ENCODE measurements at regions not wholly inside any gene's neighbourhood (a gene's known extent, or its start where the extent isn't known, plus 50 kb on each side); places are given as distances from the start of the nearest gene placed in this dataset.

- TF ChIP-seq FOXP2 (optimal IDR thresholded peaks at IDR 0.05; ENCODE audit: control extremely low read depth, extremely low read length, insufficient read depth) (no peak), POLR2AphosphoS5 (IDR thresholded peaks at IDR 0.05; ENCODE audit: borderline replicate concordance, low read depth, low read length) (no peak), EZH2 (IDR thresholded peaks at IDR 0.05) (no peak)
- Histone ChIP-seq H3K4me3 (no peak overlapping the region), H3K9ac (ENCODE audit: insufficient read length) (no peak overlapping the region), H3K9me3 (ENCODE audit: low read depth, low read length) (no peaks in the 10 kb centered on the region), H3K36me3 (ENCODE audit: insufficient read depth, low read length) (no peaks in the 10 kb centered on the region), H3K27ac (no peak overlapping the region)
- DNase-seq (ENCODE audit: low read depth, low spot score): no peak
Measured at GRCh38 chr16:79863128-79864031, 262.8 kb upstream of the MAF start.

GRCh38 chr16:79862601-79863000 is 262.1 kb upstream of the MAF start:
- H3K27ac ChIP-seq: no peak overlapping the region
- DNase-seq (ENCODE audit: low read depth, low spot score): no peak
- H3K9me3 ChIP-seq (ENCODE audit: low read depth, low read length): no peaks in the 10 kb centered on the region
- H3K36me3 ChIP-seq (ENCODE audit: insufficient read depth, low read length): no peaks in the 10 kb centered on the region
- no peak overlapping the region for H3K4me3 ChIP-seq
- H3K9ac ChIP-seq (ENCODE audit: insufficient read length): no peak overlapping the region
- TF ChIP-seq EZH2 (IDR thresholded peaks at IDR 0.05) (no peak), FOXP2 (optimal IDR thresholded peaks at IDR 0.05; ENCODE audit: control extremely low read depth, extremely low read length, insufficient read depth) (no peak), POLR2AphosphoS5 (IDR thresholded peaks at IDR 0.05; ENCODE audit: borderline replicate concordance, low read depth, low read length) (no peak)

- DNase-seq (ENCODE audit: low read depth, low spot score): no peak
- H3K9me3 ChIP-seq (ENCODE audit: low read depth, low read length): no peaks in the 10 kb centered on the region
- no peak for TF ChIP-seq FOXP2 (optimal IDR thresholded peaks at IDR 0.05; ENCODE audit: control extremely low read depth, extremely low read length, insufficient read depth)
- TF ChIP-seq EZH2 (IDR thresholded peaks at IDR 0.05): no peak
- TF ChIP-seq POLR2AphosphoS5 (IDR thresholded peaks at IDR 0.05; ENCODE audit: borderline replicate concordance, low read depth, low read length): no peak
Measured at GRCh38 chr16:79856581-79856980, 256.0 kb upstream of the MAF start.

GRCh38 chr16:79850348-79850747 is 249.8 kb upstream of the MAF start:
- Histone ChIP-seq H3K4me3 (no peak overlapping the region), H3K36me3 (ENCODE audit: insufficient read depth, low read length) (no peaks in the 10 kb centered on the region), H3K9me3 (ENCODE audit: low read depth, low read length) (no peaks in the 10 kb centered on the region), H3K27ac (no peak overlapping the region), H3K9ac (ENCODE audit: insufficient read length) (no peak overlapping the region)
- DNase-seq (ENCODE audit: low read depth, low spot score): no peak
- TF ChIP-seq FOXP2 (optimal IDR thresholded peaks at IDR 0.05; ENCODE audit: control extremely low read depth, extremely low read length, insufficient read depth) (no peak), POLR2AphosphoS5 (IDR thresholded peaks at IDR 0.05; ENCODE audit: borderline replicate concordance, low read depth, low read length) (no peak), EZH2 (IDR thresholded peaks at IDR 0.05) (no peak)

More at GRCh38 chr16:79856581-79856980, 256.0 kb upstream of the MAF start:
- Histone ChIP-seq H3K9ac (ENCODE audit: insufficient read length) (no peak overlapping the region), H3K27ac (no peak overlapping the region), H3K4me3 (no peak overlapping the region), H3K36me3 (ENCODE audit: insufficient read depth, low read length) (no peaks in the 10 kb centered on the region)

GRCh38 chr16:79849119-79849518 is 248.6 kb upstream of the MAF start:
- H3K27ac ChIP-seq: no peak overlapping the region
- TF ChIP-seq FOXP2 (optimal IDR thresholded peaks at IDR 0.05; ENCODE audit: control extremely low read depth, extremely low read length, insufficient read depth) (no peak), EZH2 (IDR thresholded peaks at IDR 0.05) (no peak), POLR2AphosphoS5 (IDR thresholded peaks at IDR 0.05; ENCODE audit: borderline replicate concordance, low read depth, low read length) (no peak)
- H3K9me3 ChIP-seq (ENCODE audit: low read depth, low read length): no peaks in the 10 kb centered on the region
- no peak for DNase-seq (ENCODE audit: low read depth, low spot score)
- no peak overlapping the region for H3K4me3 ChIP-seq
- H3K9ac ChIP-seq (ENCODE audit: insufficient read length): no peak overlapping the region
- H3K36me3 ChIP-seq (ENCODE audit: insufficient read depth, low read length): no peaks in the 10 kb centered on the region

GRCh38 chr16:79848719-79849118 is 248.2 kb upstream of the MAF start:
- DNase-seq (ENCODE audit: low read depth, low spot score): no peak
- Histone ChIP-seq H3K4me3 (no peak overlapping the region), H3K9me3 (ENCODE audit: low read depth, low read length) (no peaks in the 10 kb centered on the region), H3K27ac (no peak overlapping the region), H3K9ac (ENCODE audit: insufficient read length) (no peak overlapping the region), H3K36me3 (ENCODE audit: insufficient read depth, low read length) (no peaks in the 10 kb centered on the region)
- no peak for TF ChIP-seq EZH2 (IDR thresholded peaks at IDR 0.05)
- no peak for TF ChIP-seq POLR2AphosphoS5 (IDR thresholded peaks at IDR 0.05; ENCODE audit: borderline replicate concordance, low read depth, low read length)
- no peak for TF ChIP-seq FOXP2 (optimal IDR thresholded peaks at IDR 0.05; ENCODE audit: control extremely low read depth, extremely low read length, insufficient read depth)

GRCh38 chr16:79847569-79847968 is 247.0 kb upstream of the MAF start:
- Histone ChIP-seq H3K4me3 (no peak overlapping the region), H3K36me3 (ENCODE audit: insufficient read depth, low read length) (no peaks in the 10 kb centered on the region), H3K9ac (ENCODE audit: insufficient read length) (no peak overlapping the region), H3K27ac (no peak overlapping the region), H3K9me3 (ENCODE audit: low read depth, low read length) (no peaks in the 10 kb centered on the region)
- DNase-seq (ENCODE audit: low read depth, low spot score): no peak
- TF ChIP-seq POLR2AphosphoS5 (IDR thresholded peaks at IDR 0.05; ENCODE audit: borderline replicate concordance, low read depth, low read length) (no peak), FOXP2 (optimal IDR thresholded peaks at IDR 0.05; ENCODE audit: control extremely low read depth, extremely low read length, insufficient read depth) (no peak), EZH2 (IDR thresholded peaks at IDR 0.05) (no peak)

- no peak overlapping the region for H3K27ac ChIP-seq
- TF ChIP-seq FOXP2 (optimal IDR thresholded peaks at IDR 0.05; ENCODE audit: control extremely low read depth, extremely low read length, insufficient read depth) (no peak), POLR2AphosphoS5 (IDR thresholded peaks at IDR 0.05; ENCODE audit: borderline replicate concordance, low read depth, low read length) (no peak), EZH2 (IDR thresholded peaks at IDR 0.05) (no peak)
- no peaks in the 10 kb centered on the region for H3K9me3 ChIP-seq (ENCODE audit: low read depth, low read length)
Measured at GRCh38 chr16:79847101-79847500, 246.6 kb upstream of the MAF start.

More at GRCh38 chr16:79847101-79847500, 246.6 kb upstream of the MAF start:
- H3K4me3 ChIP-seq: no peak overlapping the region
- H3K36me3 ChIP-seq (ENCODE audit: insufficient read depth, low read length): no peaks in the 10 kb centered on the region
- DNase-seq (ENCODE audit: low read depth, low spot score): no peak
- H3K9ac ChIP-seq (ENCODE audit: insufficient read length): no peak overlapping the region
